Esophagus muscularis mucosa (tissue), 4 donors: ENCODE measurements at regions not wholly inside any gene's neighbourhood (a gene's known extent, or its start where the extent isn't known, plus 50 kb on each side); places are given as distances from the start of the nearest gene placed in this dataset.
"Not testable (repeated sequence)": the region's sequence is repeated elsewhere in the genome, so short reads cannot be mapped to it uniquely, and the experiment has no call there.

Experiments used
- DNase-seq: peaks from one replicate; pipeline ENCODE4 v3.0.0-alpha.2; 2017; ENCODE audit errors: extremely low spot score
- H3K27ac ChIP-seq, 4 donors: fragments of 200-600 bp; sonication (generic); replicated peaks in 1 of 4; 1 replicate in 3 of 4; 2 replicates in 1 of 4; pipeline ENCODE4 v1.5.1; 2016 to 2019; ENCODE audit warnings: mild to moderate bottlenecking in 1 of 4
- H3K27me3 ChIP-seq, 4 donors: fragments of 200-600 bp; sonication (generic); one replicate each; pipeline versions ENCODE4 v1.5.1 to v1.6.0; 2016 to 2019
- H3K36me3 ChIP-seq, 4 donors: fragments of 200-600 bp; sonication (generic); one replicate each; pipeline ENCODE4 v1.5.1; 2016 to 2019
- H3K4me1 ChIP-seq, 4 donors: fragments of 200-600 bp; sonication (generic); one replicate each; pipeline ENCODE4 v1.5.1; 2016 to 2019
- H3K4me3 ChIP-seq, 4 donors: fragments of 200-600 bp; sonication (generic); 1 replicate in 2 of 4; 2 replicates in 2 of 4; pipeline ENCODE4 v1.5.1; 2016 to 2019; ENCODE audit warnings: mild to moderate bottlenecking in 4 of 4, moderate library complexity in 1 of 4
- H3K9me3 ChIP-seq, 4 donors: fragments of 200-600 bp; sonication (generic); 1 replicate in 3 of 4; 2 replicates in 1 of 4; pipeline ENCODE4 v1.5.1; 2016 to 2019
- EP300 ChIP-seq: sonication (generic); formaldehyde crosslinking; IDR thresholded peaks from one replicate; pipeline ENCODE4 v1.6.1; 2017; ENCODE audit warnings: antibody characterized with exemption
- POLR2A ChIP-seq: fragments of 450-650 bp; IDR thresholded peaks from one replicate; pipeline ENCODE4 v1.6.1; 2017; ENCODE audit warnings: antibody characterized with exemption, moderate library complexity, mild to moderate bottlenecking, low read depth
- POLR2AphosphoS5 ChIP-seq, 2 donors: sonication (generic); formaldehyde crosslinking; IDR thresholded peaks; one replicate each; pipeline ENCODE4 v1.6.1; 2017; ENCODE audit warnings: antibody characterized with exemption in 2 of 2
- WGBS: methylation state at CpG from one replicate; pipeline ENCODE4 v1.1.5; 2018; 5-methylcytosine and 5-hydroxymethylcytosine counted together
- intact Hi-C: fragments of 100-400 bp; cut with DNase I; formaldehyde crosslinking; loops from one replicate; pipeline ENCODE4 v1.15.1; 2023
- TF ChIP-seq, protein P1 (sequence below), 3 experiments: fragments of 200-600 bp in 2 of 3; fragments of 450-650 bp in 1 of 3; sonication (generic) in 2 of 3; IDR thresholded peaks; one replicate each; pipeline ENCODE4 v1.5.1; 2017 to 2019; ENCODE audit warnings: antibody characterized with exemption in 3 of 3, mild to moderate bottlenecking in 2 of 3, moderate library complexity in 1 of 3

DNA sequence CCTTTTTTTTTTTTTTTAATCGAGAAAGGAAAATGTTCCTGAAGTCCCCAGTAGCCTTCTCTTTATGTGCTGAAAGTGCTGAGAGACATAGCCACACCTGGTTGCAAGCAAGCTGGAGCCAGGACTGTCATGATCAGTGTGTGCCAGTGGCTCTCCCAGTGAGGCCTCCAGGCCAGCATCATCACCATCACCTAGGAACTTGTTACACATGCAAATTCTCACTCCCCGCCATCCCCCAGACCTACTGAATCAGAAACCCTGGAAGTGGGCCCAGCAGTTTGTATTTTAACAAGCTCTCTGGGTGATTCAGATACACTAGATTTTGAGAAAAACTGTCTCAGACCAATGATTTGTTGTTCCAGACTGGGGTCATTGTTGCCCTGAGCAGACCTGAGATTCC, 181.9 kb upstream of the GLRA1 start:
- no peak overlapping the region for H3K4me3 ChIP-seq
- TF ChIP-seq POLR2AphosphoS5 (IDR thresholded peaks at IDR 0.05) (no peak), POLR2A (no peak), EP300 (no peak)
- TF ChIP-seq, protein P1, sequence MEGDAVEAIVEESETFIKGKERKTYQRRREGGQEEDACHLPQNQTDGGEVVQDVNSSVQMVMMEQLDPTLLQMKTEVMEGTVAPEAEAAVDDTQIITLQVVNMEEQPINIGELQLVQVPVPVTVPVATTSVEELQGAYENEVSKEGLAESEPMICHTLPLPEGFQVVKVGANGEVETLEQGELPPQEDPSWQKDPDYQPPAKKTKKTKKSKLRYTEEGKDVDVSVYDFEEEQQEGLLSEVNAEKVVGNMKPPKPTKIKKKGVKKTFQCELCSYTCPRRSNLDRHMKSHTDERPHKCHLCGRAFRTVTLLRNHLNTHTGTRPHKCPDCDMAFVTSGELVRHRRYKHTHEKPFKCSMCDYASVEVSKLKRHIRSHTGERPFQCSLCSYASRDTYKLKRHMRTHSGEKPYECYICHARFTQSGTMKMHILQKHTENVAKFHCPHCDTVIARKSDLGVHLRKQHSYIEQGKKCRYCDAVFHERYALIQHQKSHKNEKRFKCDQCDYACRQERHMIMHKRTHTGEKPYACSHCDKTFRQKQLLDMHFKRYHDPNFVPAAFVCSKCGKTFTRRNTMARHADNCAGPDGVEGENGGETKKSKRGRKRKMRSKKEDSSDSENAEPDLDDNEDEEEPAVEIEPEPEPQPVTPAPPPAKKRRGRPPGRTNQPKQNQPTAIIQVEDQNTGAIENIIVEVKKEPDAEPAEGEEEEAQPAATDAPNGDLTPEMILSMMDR (IDR thresholded peaks at IDR 0.05): no peak
- intact Hi-C loops: no loop called here
- no peak for DNase-seq
- H3K36me3 ChIP-seq: no peaks in the 10 kb centered on the region
- no peaks in the 10 kb centered on the region for H3K9me3 ChIP-seq
- 81% methylated on average over 2 of the region's 2 CpGs for WGBS
- H3K4me1 ChIP-seq: no peaks in the 10 kb centered on the region
- H3K27me3 ChIP-seq: no peaks in the 10 kb centered on the region
- H3K27ac ChIP-seq: no peak overlapping the region

DNA sequence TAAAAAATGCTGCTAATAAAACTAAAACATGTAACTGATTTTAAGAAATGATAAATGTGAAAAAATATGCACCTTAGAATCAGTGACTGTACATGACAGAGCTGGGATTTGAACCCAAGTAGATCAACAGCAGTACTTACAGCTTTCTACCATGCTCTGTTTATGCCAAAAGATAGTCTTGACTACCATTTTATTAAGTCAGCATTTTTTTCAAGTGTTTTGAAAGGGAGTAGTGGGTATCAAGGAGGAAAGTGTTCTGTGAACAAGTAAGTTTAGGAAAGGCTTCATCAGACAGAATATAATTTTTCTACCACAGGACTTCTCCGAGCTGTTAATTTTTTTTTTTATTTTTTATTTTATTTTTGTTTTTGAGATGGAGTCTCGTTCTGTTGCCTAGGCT, 180.4 kb upstream of the GLRA1 start:
- Histone ChIP-seq H3K9me3 (no peaks in the 10 kb centered on the region), H3K4me3 (no peak overlapping the region), H3K36me3 (no peaks in the 10 kb centered on the region), H3K4me1 (no peaks in the 10 kb centered on the region), H3K27ac (no peak overlapping the region), H3K27me3 (no peaks in the 10 kb centered on the region)
- 94% methylated on average over 2 of the region's 2 CpGs for WGBS
- no peak for TF ChIP-seq POLR2AphosphoS5 (IDR thresholded peaks at IDR 0.05)
- TF ChIP-seq, protein P1 (IDR thresholded peaks at IDR 0.05): no peak
- no peak for TF ChIP-seq POLR2A
- TF ChIP-seq EP300: no peak
- intact Hi-C loops: no loop called here
- no peak for DNase-seq

DNA sequence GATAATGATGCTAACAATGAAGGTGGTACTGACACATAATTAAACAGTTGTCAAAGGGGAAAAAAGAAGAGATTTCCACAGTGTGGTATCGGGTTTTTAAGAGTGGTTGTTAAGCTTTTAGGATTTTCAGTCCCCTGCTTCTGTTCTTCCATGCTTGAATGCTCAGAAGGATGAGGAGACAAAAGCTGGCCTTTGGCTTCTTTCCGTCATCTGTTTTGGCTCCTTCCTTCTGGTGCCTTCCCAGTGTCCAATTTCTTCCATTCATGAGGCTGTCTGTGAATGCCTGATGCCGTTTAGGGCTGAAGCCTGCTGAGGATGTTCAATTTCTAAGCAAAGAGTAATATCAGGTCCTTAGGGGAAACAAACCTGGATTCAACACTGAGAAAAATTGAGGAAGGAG, 179.6 kb upstream of the GLRA1 start:
- no peaks in the 10 kb centered on the region for H3K36me3 ChIP-seq
- TF ChIP-seq POLR2AphosphoS5 (IDR thresholded peaks at IDR 0.05) (no peak), EP300 (no peak), POLR2A (no peak)
- TF ChIP-seq, protein P1 (IDR thresholded peaks at IDR 0.05): no peak
- no peak overlapping the region for H3K4me3 ChIP-seq
- 18% methylated on average over 3 of the region's 3 CpGs for WGBS
- H3K27ac ChIP-seq: no peak overlapping the region
- DNase-seq: no peak
- H3K4me1 ChIP-seq: no peaks in the 10 kb centered on the region
- intact Hi-C loops: no loop called here
- H3K27me3 ChIP-seq: no peaks in the 10 kb centered on the region
- H3K9me3 ChIP-seq: no peaks in the 10 kb centered on the region

DNA sequence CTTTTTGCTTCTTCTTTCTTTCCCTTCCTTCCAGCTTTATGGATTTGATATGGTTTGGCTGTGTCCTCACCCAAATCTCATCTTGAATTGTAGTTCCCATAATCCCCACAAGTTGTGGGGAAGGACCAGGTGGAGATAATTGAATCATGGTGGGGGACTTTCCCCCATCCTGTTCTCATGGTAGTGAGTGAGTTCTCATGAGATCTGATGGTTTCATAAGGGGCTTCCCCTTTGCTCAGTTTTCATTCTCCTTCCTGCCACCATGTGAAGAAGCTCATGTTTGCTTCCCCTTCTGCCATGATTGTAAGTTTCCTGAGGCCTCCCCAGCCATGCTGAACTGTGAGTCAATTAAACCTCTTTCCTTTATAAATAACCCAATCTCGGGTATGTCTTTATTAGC, 178.3 kb upstream of the GLRA1 start:
- DNase-seq, intact Hi-C loops, H3K4me3 ChIP-seq, H3K9me3 ChIP-seq, H3K4me1 ChIP-seq, H3K36me3 ChIP-seq, H3K27me3 ChIP-seq, H3K27ac ChIP-seq: not testable (repeated sequence)
- WGBS: 43% methylated on average over 1 of the region's 1 CpG

DNA sequence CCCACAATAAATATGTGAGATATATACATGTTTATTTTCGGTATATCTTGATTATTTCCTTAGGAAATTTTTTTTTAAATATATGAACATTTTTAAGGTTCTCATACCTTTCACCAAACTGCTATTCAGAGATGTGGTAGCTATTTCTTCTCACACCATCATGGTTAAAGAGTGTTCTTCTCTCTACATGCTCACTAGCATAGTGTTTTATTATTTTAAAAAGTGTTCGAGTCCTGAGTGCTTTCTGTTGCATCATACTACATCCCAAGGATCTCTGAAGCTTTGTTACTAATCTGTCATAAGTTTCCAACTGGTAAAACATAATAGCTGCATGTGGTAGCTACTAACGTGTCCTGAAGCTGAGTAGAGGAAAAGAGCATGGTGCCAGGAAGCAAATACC, 177.4 kb upstream of the GLRA1 start:
- Histone ChIP-seq H3K27ac (no peak overlapping the region), H3K27me3 (no peaks in the 10 kb centered on the region), H3K9me3 (no peaks in the 10 kb centered on the region), H3K36me3 (no peaks in the 10 kb centered on the region), H3K4me3 (no peak overlapping the region), H3K4me1 (no peaks in the 10 kb centered on the region)
- no peak for DNase-seq
- TF ChIP-seq, protein P1 (IDR thresholded peaks at IDR 0.05): no peak
- TF ChIP-seq EP300 (no peak), POLR2A (no peak), POLR2AphosphoS5 (IDR thresholded peaks at IDR 0.05) (no peak)
- WGBS: 81% methylated on average over 3 of the region's 3 CpGs
- intact Hi-C loops: no loop called here
